Cardiac muscle cell (in vitro differentiated cells and primary cell): ENCODE measurements at regions not wholly inside any gene's neighbourhood (a gene's known extent, or its start where the extent isn't known, plus 50 kb on each side); places are given as distances from the start of the nearest gene placed in this dataset.
"Not testable (repeated sequence)": the region's sequence is repeated elsewhere in the genome, so short reads cannot be mapped to it uniquely, and the experiment has no call there.

Experiments
- DNase-seq, 2 donors: peaks; one replicate each; pipeline versions ENCODE4 v3.0.0 to v3.0.0-alpha.2; 2010 to 2017; ENCODE audit warnings: low read depth in 1 of 2, low spot score in 1 of 2
- H3K27ac ChIP-seq: fragments of 200-600 bp; sonication (generic); 2 replicates; pipeline ENCODE4 v1.5.1; 2016
- H3K27me3 ChIP-seq: fragments of 200-600 bp; sonication (generic); 2 replicates; pipeline ENCODE4 v1.6.0; 2016; ENCODE audit warnings: control low read depth
- H3K36me3 ChIP-seq: fragments of 200-600 bp; sonication (generic); 2 replicates; pipeline ENCODE4 v1.5.1; 2016; ENCODE audit warnings: control low read depth
- H3K4me1 ChIP-seq: fragments of 200-600 bp; sonication (generic); 2 replicates; pipeline ENCODE4 v1.8.1; 2017; ENCODE audit warnings: low read depth, mild to moderate bottlenecking, mixed run types
- H3K4me3 ChIP-seq: fragments of 200-600 bp; sonication (generic); 2 replicates; pipeline ENCODE4 v1.5.1; 2016; ENCODE audit warnings: mild to moderate bottlenecking
- H3K9me3 ChIP-seq: fragments of 200-600 bp; sonication (generic); 2 replicates; pipeline ENCODE4 v1.5.1; 2017; ENCODE audit warnings: low read depth, mild to moderate bottlenecking, control low read depth
- TF ChIP-seq, protein P1 (sequence below): IDR thresholded peaks from 2 replicates; pipeline ENCODE4 v1.5.1; 2012; ENCODE audit warnings: low read depth, mild to moderate bottlenecking, low read length

DNA sequence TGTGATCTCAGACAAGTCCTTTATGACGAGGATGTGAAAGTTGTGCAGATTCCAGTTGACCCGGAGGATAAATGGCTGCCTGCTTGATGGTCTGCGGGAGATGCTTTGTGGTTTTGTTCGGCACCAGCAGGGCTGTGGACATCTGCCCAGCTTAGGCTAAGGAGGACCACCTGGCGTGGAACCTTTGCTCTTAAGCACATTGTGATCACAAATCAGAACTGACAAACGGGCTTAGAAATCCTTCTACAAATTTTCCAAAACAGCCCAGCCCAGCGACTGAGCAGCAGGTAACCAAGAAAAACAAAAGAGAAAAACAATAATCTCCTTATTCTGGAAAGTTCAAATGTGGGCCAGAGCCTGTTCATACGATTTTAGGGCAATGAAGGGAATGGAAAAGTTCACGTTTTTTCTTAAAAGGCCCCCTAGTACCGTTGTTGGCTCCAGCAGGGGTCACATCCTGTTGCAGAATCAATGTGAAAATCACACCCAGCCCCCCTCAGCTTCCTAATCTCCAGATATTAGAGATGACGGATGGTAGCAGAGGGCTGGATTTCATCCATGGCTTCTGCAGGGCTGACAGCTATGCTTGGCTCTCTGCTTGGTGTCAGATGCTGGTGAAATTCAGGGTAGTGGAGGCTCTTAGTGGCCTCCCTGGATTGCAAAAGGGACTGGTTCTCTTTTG, 81.1 kb upstream of the RFLNA start:
- Histone ChIP-seq H3K36me3 (no peaks in the 10 kb centered on the region), H3K9me3 (no peaks in the 10 kb centered on the region), H3K4me3 (no peak overlapping the region), H3K27me3 (no peaks in the 10 kb centered on the region), H3K4me1 (no peaks in the 10 kb centered on the region), H3K27ac (no peak overlapping the region)
- TF ChIP-seq, protein P1, sequence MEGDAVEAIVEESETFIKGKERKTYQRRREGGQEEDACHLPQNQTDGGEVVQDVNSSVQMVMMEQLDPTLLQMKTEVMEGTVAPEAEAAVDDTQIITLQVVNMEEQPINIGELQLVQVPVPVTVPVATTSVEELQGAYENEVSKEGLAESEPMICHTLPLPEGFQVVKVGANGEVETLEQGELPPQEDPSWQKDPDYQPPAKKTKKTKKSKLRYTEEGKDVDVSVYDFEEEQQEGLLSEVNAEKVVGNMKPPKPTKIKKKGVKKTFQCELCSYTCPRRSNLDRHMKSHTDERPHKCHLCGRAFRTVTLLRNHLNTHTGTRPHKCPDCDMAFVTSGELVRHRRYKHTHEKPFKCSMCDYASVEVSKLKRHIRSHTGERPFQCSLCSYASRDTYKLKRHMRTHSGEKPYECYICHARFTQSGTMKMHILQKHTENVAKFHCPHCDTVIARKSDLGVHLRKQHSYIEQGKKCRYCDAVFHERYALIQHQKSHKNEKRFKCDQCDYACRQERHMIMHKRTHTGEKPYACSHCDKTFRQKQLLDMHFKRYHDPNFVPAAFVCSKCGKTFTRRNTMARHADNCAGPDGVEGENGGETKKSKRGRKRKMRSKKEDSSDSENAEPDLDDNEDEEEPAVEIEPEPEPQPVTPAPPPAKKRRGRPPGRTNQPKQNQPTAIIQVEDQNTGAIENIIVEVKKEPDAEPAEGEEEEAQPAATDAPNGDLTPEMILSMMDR: no peak
- peak in 1 of 2 donors; percentile 33 for DNase-seq

DNA sequence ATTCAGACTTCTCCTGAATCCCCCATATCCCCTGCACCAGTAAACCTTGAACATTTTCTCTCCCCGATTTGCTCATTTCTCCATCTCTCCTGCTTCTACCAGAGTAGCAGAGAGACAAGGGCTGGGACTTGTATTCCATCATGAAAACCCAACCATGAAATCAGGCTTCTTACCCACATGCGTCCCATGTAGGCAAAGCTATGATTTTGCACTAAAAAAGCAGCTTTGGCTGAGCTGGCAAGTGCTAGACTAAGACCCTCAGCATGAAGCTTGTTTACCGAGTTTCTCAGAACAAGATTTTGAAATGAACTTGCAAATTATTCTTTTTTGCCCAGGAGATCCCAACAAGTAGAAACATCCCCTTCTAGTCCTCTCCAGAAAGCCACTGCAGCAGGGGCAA, 80.3 kb upstream of the RFLNA start:
- H3K4me3 ChIP-seq: no peak overlapping the region
- H3K9me3 ChIP-seq: no peaks in the 10 kb centered on the region
- no peak for DNase-seq
- TF ChIP-seq, protein P1: no peak
- H3K4me1 ChIP-seq: no peaks in the 10 kb centered on the region
- no peaks in the 10 kb centered on the region for H3K27me3 ChIP-seq
- no peaks in the 10 kb centered on the region for H3K36me3 ChIP-seq
- no peak overlapping the region for H3K27ac ChIP-seq

DNA sequence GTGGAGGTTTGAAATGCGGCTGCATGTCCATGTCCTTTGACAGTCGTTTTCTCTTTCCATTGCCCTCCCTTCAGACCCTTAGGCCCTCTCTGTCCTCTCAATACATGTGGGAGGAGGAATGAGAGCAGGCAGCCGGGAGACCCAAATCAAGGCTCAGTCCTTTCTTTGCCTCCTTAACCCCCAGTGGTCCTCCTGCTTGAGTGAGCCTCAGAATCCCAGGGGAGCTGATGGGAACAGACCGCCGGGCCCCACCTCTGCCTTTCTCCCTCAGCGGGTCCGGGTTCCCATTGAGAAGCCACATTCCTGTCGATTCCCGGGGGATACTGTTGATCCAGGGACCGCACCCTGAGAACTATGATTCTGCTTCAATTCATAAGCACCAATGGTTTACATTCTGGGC, 77.9 kb upstream of the RFLNA start:
- no peaks in the 10 kb centered on the region for H3K4me1 ChIP-seq
- no peak overlapping the region for H3K27ac ChIP-seq
- no peaks in the 10 kb centered on the region for H3K9me3 ChIP-seq
- H3K4me3 ChIP-seq: no peak overlapping the region
- TF ChIP-seq, protein P1: no peak
- H3K27me3 ChIP-seq: no peaks in the 10 kb centered on the region
- no peaks in the 10 kb centered on the region for H3K36me3 ChIP-seq
- DNase-seq: no peak

DNA sequence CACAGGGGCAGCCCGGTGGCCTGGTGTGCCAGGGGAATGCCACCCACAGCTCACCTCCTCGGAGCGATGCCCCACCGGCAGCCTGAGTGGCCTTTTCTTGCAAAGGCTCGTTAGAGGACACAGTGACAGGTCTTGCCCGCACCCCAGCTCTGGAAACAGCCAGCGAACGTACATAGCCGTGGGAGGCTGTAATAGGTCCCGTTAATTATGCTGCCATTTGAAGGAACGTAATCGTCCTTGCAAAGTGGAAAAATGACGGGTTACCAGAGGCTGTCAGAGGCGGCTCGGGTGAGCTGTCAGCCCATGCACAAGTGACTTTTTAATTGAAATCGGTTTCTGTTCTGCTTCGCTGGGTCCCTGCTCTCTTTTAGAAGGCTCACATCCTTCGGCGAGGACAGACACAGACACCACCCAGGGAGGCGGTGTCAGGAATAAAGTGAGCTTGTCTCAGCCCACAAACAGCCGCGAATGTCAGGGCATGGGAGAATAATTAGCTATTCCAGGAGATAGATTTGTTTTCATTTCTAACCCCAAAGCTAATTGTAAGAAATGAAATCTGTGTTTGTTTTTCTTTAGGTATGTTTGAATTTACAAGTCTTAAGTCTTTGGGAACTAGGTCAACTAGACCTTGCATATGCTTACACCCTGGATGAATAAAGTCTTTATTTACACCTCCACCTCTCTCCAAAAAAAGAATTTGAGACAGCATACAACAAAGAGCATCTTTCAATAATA, 77.2 kb upstream of the RFLNA start:
- Histone ChIP-seq H3K27me3 (no peaks in the 10 kb centered on the region), H3K9me3 (no peaks in the 10 kb centered on the region), H3K27ac (no peak overlapping the region), H3K36me3 (no peaks in the 10 kb centered on the region), H3K4me3 (no peak overlapping the region), H3K4me1 (no peaks in the 10 kb centered on the region)
- TF ChIP-seq, protein P1: no peak
- DNase-seq: peak in 1 of 2 donors; percentile 7

DNA sequence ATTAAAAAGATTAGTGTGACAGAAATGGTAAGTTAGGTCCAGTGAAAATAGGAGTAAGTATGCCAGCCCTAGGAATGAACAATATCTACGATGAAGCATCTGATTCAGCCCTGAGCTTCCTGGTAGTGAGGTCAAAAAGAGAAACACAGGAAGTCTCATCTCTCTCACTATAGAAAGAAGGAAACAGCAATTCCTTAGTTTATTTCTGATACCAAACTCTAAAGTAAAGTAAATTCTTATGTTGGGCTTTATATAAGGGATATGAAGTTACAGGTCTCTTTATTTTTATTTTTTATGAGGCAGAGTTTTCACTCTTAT, 76.7 kb upstream of the RFLNA start:
- H3K4me1 ChIP-seq: no peaks in the 10 kb centered on the region
- no peak overlapping the region for H3K27ac ChIP-seq
- H3K9me3 ChIP-seq: no peaks in the 10 kb centered on the region
- H3K27me3 ChIP-seq: no peaks in the 10 kb centered on the region
- no peak for DNase-seq
- H3K36me3 ChIP-seq: no peaks in the 10 kb centered on the region
- H3K4me3 ChIP-seq: no peak overlapping the region
- TF ChIP-seq, protein P1: no peak

DNA sequence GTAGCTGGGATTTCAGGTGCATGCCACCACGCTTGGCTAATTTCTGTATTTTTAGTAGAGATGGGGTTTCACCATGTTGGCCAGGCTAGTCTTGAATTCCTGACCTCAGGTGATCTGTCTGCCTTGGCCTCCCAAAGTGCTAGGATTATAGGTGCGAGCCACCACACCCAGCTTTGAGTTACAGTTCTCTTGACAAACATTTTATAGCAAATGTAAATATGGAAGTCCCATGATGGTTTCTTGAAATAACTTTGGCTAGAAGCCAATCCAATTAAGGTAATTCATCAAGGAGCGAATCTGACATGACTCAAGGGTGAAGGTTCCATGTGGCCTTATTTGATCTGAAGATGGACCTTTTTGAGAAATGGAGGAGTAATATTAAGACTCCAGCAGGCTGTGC, 76.2 kb upstream of the RFLNA start:
- not testable (repeated sequence) for H3K4me3 ChIP-seq, H3K36me3 ChIP-seq, H3K27ac ChIP-seq, H3K4me1 ChIP-seq, DNase-seq, H3K9me3 ChIP-seq, H3K27me3 ChIP-seq
